ENCODE measurements at regions not wholly inside any gene's neighbourhood (a gene's known extent, or its start where the extent isn't known, plus 50 kb on each side); places are given as distances from the start of the nearest gene placed in this dataset.

DNA sequence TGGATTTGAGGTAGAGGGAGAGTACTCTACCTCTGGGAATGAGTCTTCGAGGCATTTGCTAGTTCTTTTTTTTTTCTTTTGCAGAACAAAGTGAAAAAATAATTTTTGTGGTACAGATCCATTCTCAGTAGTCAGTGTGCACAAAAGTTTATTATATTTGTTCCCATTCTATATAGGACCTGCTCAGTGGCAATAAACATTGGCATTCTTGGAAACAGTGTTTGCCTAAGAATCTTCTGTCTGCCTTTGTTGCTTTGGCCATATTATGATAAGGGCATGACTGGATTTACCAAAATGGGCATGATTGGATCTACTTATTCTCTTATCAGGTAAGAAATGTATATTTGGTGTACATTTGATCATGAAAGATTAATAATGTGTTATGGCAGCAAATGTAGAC, 583.3 kb downstream of the PLCL1 start:
- H3K4me1 ChIP-seq (ENCODE audit: control extremely low read depth in 1 of 4, control insufficient read depth in 4 of 4, insufficient read depth in 4 of 4, low read length in 3 of 4): no peaks in the 10 kb centered on the region
- 0% methylated on average over 1 of the region's 1 CpG for WGBS (ENCODE audit: insufficient coverage)
- DNase-seq: no peak
- H3K4me3 ChIP-seq (ENCODE audit: control insufficient read depth in 1 of 7, extremely low read depth in 1 of 7, insufficient read depth in 4 of 7, low read depth in 2 of 7, low read length in 6 of 7): no peak overlapping the region
- H3K36me3 ChIP-seq (ENCODE audit: control insufficient read depth in 4 of 4, insufficient read depth in 4 of 4, low read length in 3 of 4): no peaks in the 10 kb centered on the region
- POLR2A ChIA-PET: no interaction called here
- H3K27ac ChIP-seq (ENCODE audit: insufficient read depth in 1 of 2, low read depth in 1 of 2, low read length in 2 of 2, poor library complexity in 1 of 2, severe bottlenecking in 2 of 2): no peak overlapping the region
- CTCF ChIA-PET: no interaction called here
- peaks cover 0 to 7% (median 4%) of the 10 kb centered on the region in 5 experiments for H3K27me3 ChIP-seq (replicated peaks in 2 of 5; ENCODE audit: control insufficient read depth in 4 of 5, insufficient read depth in 5 of 5, low read length in 4 of 5)
- H3K9me3 ChIP-seq (ENCODE audit: control extremely low read depth in 1 of 5, control insufficient read depth in 4 of 5, insufficient read depth in 2 of 5, low read depth in 1 of 5, low read length in 4 of 5): no peaks in the 10 kb centered on the region

DNA sequence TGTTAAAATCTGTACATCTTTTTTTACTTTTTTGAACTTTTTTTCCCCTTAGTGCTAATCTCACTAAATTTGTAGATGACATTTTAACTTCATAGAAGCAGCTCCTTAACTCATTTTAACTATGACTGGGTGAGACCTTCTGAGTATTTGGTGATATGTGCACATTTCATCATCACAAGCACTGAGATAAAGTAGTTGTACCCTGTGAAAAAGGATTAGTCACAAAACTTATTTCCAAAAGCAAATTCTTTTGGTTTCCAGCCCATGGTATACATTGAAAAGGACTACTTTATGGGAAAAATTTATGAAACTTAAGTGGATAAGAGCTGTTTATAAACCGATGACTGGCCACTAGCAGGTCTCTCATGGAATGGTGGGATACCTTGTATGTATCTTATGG, 581.5 kb downstream of the PLCL1 start:
- POLR2A ChIA-PET: no interaction called here
- no peaks in the 10 kb centered on the region for H3K4me1 ChIP-seq (ENCODE audit: control extremely low read depth in 1 of 4, control insufficient read depth in 4 of 4, insufficient read depth in 4 of 4, low read length in 3 of 4)
- H3K27me3 ChIP-seq (replicated peaks in 2 of 5; ENCODE audit: control insufficient read depth in 4 of 5, insufficient read depth in 5 of 5, low read length in 4 of 5): peaks cover 0 to 11% (median 4%) of the 10 kb centered on the region in 5 experiments
- H3K36me3 ChIP-seq (ENCODE audit: control insufficient read depth in 4 of 4, insufficient read depth in 4 of 4, low read length in 3 of 4): no peaks in the 10 kb centered on the region
- no peak overlapping the region for H3K27ac ChIP-seq (ENCODE audit: insufficient read depth in 1 of 2, low read depth in 1 of 2, low read length in 2 of 2, poor library complexity in 1 of 2, severe bottlenecking in 2 of 2)
- no peak overlapping the region for H3K4me3 ChIP-seq (ENCODE audit: control insufficient read depth in 1 of 7, extremely low read depth in 1 of 7, insufficient read depth in 4 of 7, low read depth in 2 of 7, low read length in 6 of 7)
- CTCF ChIA-PET: no interaction called here
- 90% methylated on average over 1 of the region's 1 CpG for WGBS (ENCODE audit: insufficient coverage)
- no peaks in the 10 kb centered on the region for H3K9me3 ChIP-seq (ENCODE audit: control extremely low read depth in 1 of 5, control insufficient read depth in 4 of 5, insufficient read depth in 2 of 5, low read depth in 1 of 5, low read length in 4 of 5)
- DNase-seq: no peak

DNA sequence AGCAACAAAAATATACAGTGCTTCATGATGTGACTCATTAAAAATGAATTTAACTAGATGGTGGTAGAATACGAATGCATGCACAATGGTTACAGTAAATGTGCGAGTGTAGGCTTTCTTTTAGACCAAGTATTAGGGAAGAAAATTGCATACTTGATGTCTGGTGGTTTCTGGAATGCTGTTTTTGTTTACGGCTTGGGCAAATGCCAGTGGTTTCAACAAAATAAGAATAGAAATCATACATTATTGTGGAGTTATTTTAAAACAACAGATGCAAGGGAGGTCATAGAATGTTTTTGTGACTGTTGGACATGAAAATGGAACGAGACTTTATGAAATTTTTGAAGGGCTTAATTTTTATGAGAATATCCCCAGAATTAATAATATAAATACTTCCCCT, 580.9 kb downstream of the PLCL1 start:
- POLR2A ChIA-PET: no interaction called here
- WGBS (ENCODE audit: insufficient coverage): 100% methylated on average over 2 of the region's 4 CpGs

DNA sequence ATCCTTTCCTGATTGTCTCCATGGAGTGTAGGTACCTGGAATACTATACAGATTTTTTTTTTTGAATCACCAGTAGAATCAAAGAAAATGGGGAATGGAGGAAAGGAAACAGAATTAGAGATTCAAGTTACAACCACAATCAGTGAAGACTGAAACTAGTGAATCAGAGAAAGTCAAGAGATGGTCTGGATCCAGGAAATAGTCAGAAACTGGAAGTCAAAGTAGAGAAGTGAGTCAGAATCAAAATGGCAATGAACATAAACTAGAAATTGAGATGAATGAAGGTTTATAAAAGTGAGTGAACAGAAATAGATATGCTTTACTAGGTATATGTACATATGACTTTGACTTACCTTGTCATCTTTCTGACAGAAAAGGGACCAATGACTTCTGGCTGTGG, 579.0 kb downstream of the PLCL1 start:
- H3K27ac ChIP-seq (ENCODE audit: insufficient read depth in 1 of 2, low read depth in 1 of 2, low read length in 2 of 2, poor library complexity in 1 of 2, severe bottlenecking in 2 of 2): no peak overlapping the region
- H3K4me1 ChIP-seq (ENCODE audit: control extremely low read depth in 1 of 4, control insufficient read depth in 4 of 4, insufficient read depth in 4 of 4, low read length in 3 of 4): no peaks in the 10 kb centered on the region
- CTCF ChIA-PET: no interaction called here
- no peak overlapping the region for H3K4me3 ChIP-seq (ENCODE audit: control insufficient read depth in 1 of 7, extremely low read depth in 1 of 7, insufficient read depth in 4 of 7, low read depth in 2 of 7, low read length in 6 of 7)
- DNase-seq: no peak
- peaks cover 0 to 17% (median 4%) of the 10 kb centered on the region in 5 experiments for H3K27me3 ChIP-seq (replicated peaks in 2 of 5; ENCODE audit: control insufficient read depth in 4 of 5, insufficient read depth in 5 of 5, low read length in 4 of 5)
- H3K36me3 ChIP-seq (ENCODE audit: control insufficient read depth in 4 of 4, insufficient read depth in 4 of 4, low read length in 3 of 4): no peaks in the 10 kb centered on the region
- POLR2A ChIA-PET: no interaction called here
- no peaks in the 10 kb centered on the region for H3K9me3 ChIP-seq (ENCODE audit: control extremely low read depth in 1 of 5, control insufficient read depth in 4 of 5, insufficient read depth in 2 of 5, low read depth in 1 of 5, low read length in 4 of 5)

More for the DNA sequence above, 580.9 kb downstream of the PLCL1 start:
- no peaks in the 10 kb centered on the region for H3K9me3 ChIP-seq (ENCODE audit: control extremely low read depth in 1 of 5, control insufficient read depth in 4 of 5, insufficient read depth in 2 of 5, low read depth in 1 of 5, low read length in 4 of 5)
- H3K4me3 ChIP-seq (ENCODE audit: control insufficient read depth in 1 of 7, extremely low read depth in 1 of 7, insufficient read depth in 4 of 7, low read depth in 2 of 7, low read length in 6 of 7): no peak overlapping the region
- CTCF ChIA-PET: no interaction called here
- H3K36me3 ChIP-seq (ENCODE audit: control insufficient read depth in 4 of 4, insufficient read depth in 4 of 4, low read length in 3 of 4): no peaks in the 10 kb centered on the region
- peaks cover 0 to 14% (median 4%) of the 10 kb centered on the region in 5 experiments for H3K27me3 ChIP-seq (replicated peaks in 2 of 5; ENCODE audit: control insufficient read depth in 4 of 5, insufficient read depth in 5 of 5, low read length in 4 of 5)
- no peaks in the 10 kb centered on the region for H3K4me1 ChIP-seq (ENCODE audit: control extremely low read depth in 1 of 4, control insufficient read depth in 4 of 4, insufficient read depth in 4 of 4, low read length in 3 of 4)
- no peak for DNase-seq
- no peak overlapping the region for H3K27ac ChIP-seq (ENCODE audit: insufficient read depth in 1 of 2, low read depth in 1 of 2, low read length in 2 of 2, poor library complexity in 1 of 2, severe bottlenecking in 2 of 2)

DNA sequence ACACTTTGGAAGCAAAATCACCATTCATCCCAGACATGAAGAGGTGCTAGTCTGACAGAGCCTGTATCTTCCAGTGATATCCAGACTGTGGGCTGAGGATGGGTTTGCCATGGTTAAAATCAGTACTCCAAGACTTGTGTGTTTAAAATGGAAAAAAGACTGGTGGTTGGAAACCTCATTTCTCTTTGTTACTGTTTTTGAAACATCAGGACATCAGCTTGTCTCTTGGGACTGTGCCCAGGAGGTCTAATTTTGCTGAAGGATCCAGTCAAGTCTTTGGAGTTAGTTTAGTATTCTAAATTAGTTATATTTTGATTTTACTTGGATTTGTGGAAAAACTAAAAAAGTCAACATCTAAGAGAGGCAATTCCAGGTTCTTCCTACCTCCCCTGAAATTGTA, 578.4 kb downstream of the PLCL1 start:
- CTCF ChIA-PET: no interaction called here
- no peaks in the 10 kb centered on the region for H3K4me1 ChIP-seq (ENCODE audit: control extremely low read depth in 1 of 4, control insufficient read depth in 4 of 4, insufficient read depth in 4 of 4, low read length in 3 of 4)
- peaks cover 0 to 17% (median 4%) of the 10 kb centered on the region in 5 experiments for H3K27me3 ChIP-seq (replicated peaks in 2 of 5; ENCODE audit: control insufficient read depth in 4 of 5, insufficient read depth in 5 of 5, low read length in 4 of 5)
- H3K36me3 ChIP-seq (ENCODE audit: control insufficient read depth in 4 of 4, insufficient read depth in 4 of 4, low read length in 3 of 4): no peaks in the 10 kb centered on the region
- POLR2A ChIA-PET: no interaction called here
- H3K27ac ChIP-seq (ENCODE audit: insufficient read depth in 1 of 2, low read depth in 1 of 2, low read length in 2 of 2, poor library complexity in 1 of 2, severe bottlenecking in 2 of 2): no peak overlapping the region
- no peak for DNase-seq
- no peak overlapping the region for H3K4me3 ChIP-seq (ENCODE audit: control insufficient read depth in 1 of 7, extremely low read depth in 1 of 7, insufficient read depth in 4 of 7, low read depth in 2 of 7, low read length in 6 of 7)
- no peaks in the 10 kb centered on the region for H3K9me3 ChIP-seq (ENCODE audit: control extremely low read depth in 1 of 5, control insufficient read depth in 4 of 5, insufficient read depth in 2 of 5, low read depth in 1 of 5, low read length in 4 of 5)

DNA sequence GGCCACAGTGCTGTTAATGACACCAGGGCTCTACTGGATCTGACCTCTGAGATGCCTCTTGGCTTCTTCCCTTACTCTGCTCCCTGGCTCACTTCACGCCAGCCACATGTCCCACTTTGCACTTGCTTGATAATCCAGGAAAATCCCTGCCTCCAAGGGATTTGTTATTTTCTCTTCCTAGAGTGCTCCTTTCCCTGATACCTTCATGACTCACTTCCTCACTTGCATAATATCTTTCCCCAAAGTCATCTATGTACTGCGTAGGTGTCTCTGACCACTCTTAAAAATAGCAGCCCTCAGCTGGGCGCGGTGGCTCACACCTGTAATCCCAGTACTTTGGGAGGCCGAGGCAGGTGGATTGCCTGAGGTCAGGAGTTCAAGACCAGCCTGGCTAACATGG, 572.3 kb downstream of the PLCL1 start:
- Histone ChIP-seq H3K36me3 (ENCODE audit: control insufficient read depth in 4 of 4, insufficient read depth in 4 of 4, low read length in 3 of 4) (no peaks in the 10 kb centered on the region), H3K4me1 (ENCODE audit: control extremely low read depth in 1 of 4, control insufficient read depth in 4 of 4, insufficient read depth in 4 of 4, low read length in 3 of 4) (peaks cover 0 to 6% (median 3%) of the 10 kb centered on the region in 4 experiments), H3K27ac (ENCODE audit: insufficient read depth in 1 of 2, low read depth in 1 of 2, low read length in 2 of 2, poor library complexity in 1 of 2, severe bottlenecking in 2 of 2) (no peak overlapping the region), H3K4me3 (ENCODE audit: control insufficient read depth in 1 of 7, extremely low read depth in 1 of 7, insufficient read depth in 4 of 7, low read depth in 2 of 7, low read length in 6 of 7) (no peak overlapping the region), H3K9me3 (ENCODE audit: control extremely low read depth in 1 of 5, control insufficient read depth in 4 of 5, insufficient read depth in 2 of 5, low read depth in 1 of 5, low read length in 4 of 5) (no peaks in the 10 kb centered on the region), H3K27me3 (replicated peaks in 2 of 5; ENCODE audit: control insufficient read depth in 4 of 5, insufficient read depth in 5 of 5, low read length in 4 of 5) (peaks cover 3 to 21% (median 4%) of the 10 kb centered on the region in 5 experiments)
- WGBS (ENCODE audit: insufficient coverage): 82% methylated on average over 5 of the region's 5 CpGs
- ChIA-PET POLR2A (no interaction called here), CTCF (interaction anchor here (1.2 kb wide), 1 partner anchor 71 kb away, joined by 3 read pairs; no protein-coding TSS in a partner anchor)
- no peak for DNase-seq

DNA sequence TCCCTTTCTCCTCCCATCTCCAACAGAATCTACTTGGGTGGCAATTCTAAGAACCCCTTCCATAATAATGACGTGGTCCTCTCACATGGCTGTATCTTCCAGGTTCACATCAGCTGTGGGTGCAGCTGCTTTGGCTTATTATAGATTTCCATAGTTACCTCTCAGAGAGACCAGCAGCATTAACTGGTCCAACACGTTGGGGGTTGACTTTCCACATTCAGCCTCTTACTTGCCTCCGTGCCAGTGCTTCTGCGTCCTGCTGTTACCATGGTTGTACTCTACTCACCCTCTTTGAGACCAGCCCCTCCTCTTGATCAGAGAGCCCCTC, 570.7 kb downstream of the PLCL1 start:
- WGBS (ENCODE audit: insufficient coverage): 92% methylated on average over 4 of the region's 4 CpGs
- POLR2A ChIA-PET: interaction anchor here (0.6 kb wide), 1 partner anchor 36 kb away, joined by 4 read pairs; no protein-coding TSS in a partner anchor

More for the DNA sequence above, 570.7 kb downstream of the PLCL1 start:
- Histone ChIP-seq H3K9me3 (ENCODE audit: control extremely low read depth in 1 of 5, control insufficient read depth in 4 of 5, insufficient read depth in 2 of 5, low read depth in 1 of 5, low read length in 4 of 5) (no peaks in the 10 kb centered on the region), H3K27me3 (replicated peaks in 2 of 5; ENCODE audit: control insufficient read depth in 4 of 5, insufficient read depth in 5 of 5, low read length in 4 of 5) (peaks cover 3 to 15% (median 4%) of the 10 kb centered on the region in 5 experiments), H3K36me3 (ENCODE audit: control insufficient read depth in 4 of 4, insufficient read depth in 4 of 4, low read length in 3 of 4) (no peaks in the 10 kb centered on the region), H3K27ac (ENCODE audit: insufficient read depth in 1 of 2, low read depth in 1 of 2, low read length in 2 of 2, poor library complexity in 1 of 2, severe bottlenecking in 2 of 2) (no peak overlapping the region), H3K4me1 (ENCODE audit: control extremely low read depth in 1 of 4, control insufficient read depth in 4 of 4, insufficient read depth in 4 of 4, low read length in 3 of 4) (peaks cover 0 to 6% (median 4%) of the 10 kb centered on the region in 4 experiments), H3K4me3 (ENCODE audit: control insufficient read depth in 1 of 7, extremely low read depth in 1 of 7, insufficient read depth in 4 of 7, low read depth in 2 of 7, low read length in 6 of 7) (no peak overlapping the region)
- CTCF ChIA-PET: interaction anchor here (0.8 to 1.0 kb wide), 2 partner anchors 24 to 1468 kb away, joined by 3 read pairs; no protein-coding TSS in a partner anchor
- DNase-seq: no peak

All from common myeloid progenitor, CD34-positive (primary cell).